Right atrium auricular region (tissue), 2 donors: ENCODE measurements at regions not wholly inside any gene's neighbourhood (a gene's known extent, or its start where the extent isn't known, plus 50 kb on each side); places are given as distances from the start of the nearest gene placed in this dataset.

Experiments used
- DNase-seq: peaks from one replicate; pipeline ENCODE4 v3.0.0-alpha.2; 2019; ENCODE audit warnings: low spot score
- H3K27ac ChIP-seq, 2 donors: fragments of 200-600 bp; sonication (generic); 1 replicate in 1 of 2; 2 replicates in 1 of 2; pipeline ENCODE4 v1.5.1; 2016 to 2019
- H3K27me3 ChIP-seq, 2 donors: fragments of 200-600 bp; sonication (generic); one replicate each; pipeline versions ENCODE4 v1.5.1 to v1.6.0; 2017 to 2019
- H3K36me3 ChIP-seq: fragments of 200-600 bp; sonication (generic); one replicate; pipeline ENCODE4 v1.5.1; 2016
- H3K4me1 ChIP-seq, 2 donors: fragments of 200-600 bp; sonication (generic); one replicate each; pipeline versions ENCODE4 v1.5.1 to v1.6.0; 2017 to 2019
- H3K4me3 ChIP-seq, 2 donors: fragments of 200-600 bp; sonication (generic); 1 replicate in 1 of 2; 2 replicates in 1 of 2; pipeline ENCODE4 v1.5.1; 2017 to 2019; ENCODE audit warnings: mild to moderate bottlenecking in 1 of 2, moderate library complexity in 1 of 2
- H3K9me3 ChIP-seq, 2 donors: fragments of 200-600 bp; sonication (generic); one replicate each; pipeline ENCODE4 v1.5.1; 2019
- CTCF ChIP-seq, 2 donors: fragments of 200-600 bp; sonication (generic); IDR thresholded peaks; one replicate each; pipeline ENCODE4 v1.5.1; 2019; ENCODE audit warnings: antibody characterized with exemption in 2 of 2

DNA sequence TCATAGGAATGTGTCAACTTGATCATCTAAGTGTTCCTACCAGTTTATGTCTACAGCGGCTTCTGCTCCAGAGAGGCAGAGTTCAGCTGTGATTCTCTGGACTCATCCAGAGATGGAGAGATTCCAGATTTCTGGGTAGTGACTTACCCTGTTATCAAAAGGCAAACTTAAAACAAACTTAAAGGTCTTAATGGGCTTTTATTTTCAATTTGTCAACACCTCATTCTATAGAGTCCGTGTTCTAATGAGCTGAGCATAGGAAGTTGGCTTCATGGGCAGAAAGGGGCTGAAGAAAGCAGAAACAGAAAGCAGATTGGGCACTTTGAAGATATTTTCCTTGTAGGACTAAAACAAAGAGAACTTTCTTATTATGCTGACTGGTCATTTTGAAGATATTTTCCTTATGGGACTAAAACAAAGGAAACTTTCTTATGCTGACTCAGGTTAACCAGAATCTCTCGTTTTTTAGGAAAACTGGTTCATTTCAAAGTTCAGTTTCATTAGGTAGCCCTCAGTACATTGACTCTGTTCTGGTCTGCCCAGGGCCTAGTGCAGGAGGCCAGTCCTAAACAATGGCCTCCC is 185.1 kb downstream of the CDH26 start:
- Histone ChIP-seq H3K4me1 (peaks cover 0 to 26% of the 10 kb centered on the region in 2 donors), H3K27ac (no peak overlapping the region)

DNA sequence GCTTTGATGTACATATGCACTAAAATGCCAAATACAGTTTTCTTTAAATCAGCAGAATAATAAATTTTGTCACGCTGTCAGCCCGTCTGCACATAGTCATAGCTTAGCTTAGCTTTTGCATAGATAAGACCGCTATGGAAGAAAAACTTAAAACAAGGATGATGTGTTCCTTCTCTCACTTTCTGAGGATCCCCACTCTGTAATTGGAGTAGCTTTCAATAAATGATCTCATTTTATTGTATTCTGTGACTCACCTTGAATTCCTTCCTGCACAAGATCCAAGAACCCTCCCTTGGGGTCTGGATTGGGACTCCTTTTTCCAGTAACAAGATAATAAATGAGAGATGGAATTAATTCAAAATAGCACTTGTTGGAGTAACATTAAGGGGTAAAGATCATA is 186.2 kb downstream of the CDH26 start:
- Histone ChIP-seq H3K27ac (no peak overlapping the region), H3K27me3 (no peaks in the 10 kb centered on the region), H3K36me3 (no peaks in the 10 kb centered on the region), H3K9me3 (no peaks in the 10 kb centered on the region), H3K4me1 (peaks cover 0 to 20% of the 10 kb centered on the region in 2 donors), H3K4me3 (no peak overlapping the region)
- TF ChIP-seq CTCF (IDR thresholded peaks at IDR 0.05) = no peak
- no peak for DNase-seq

More for the DNA sequence above, 185.1 kb downstream of the CDH26 start:
- no peak for DNase-seq
- no peaks in the 10 kb centered on the region for H3K36me3 ChIP-seq
- no peak for TF ChIP-seq CTCF (IDR thresholded peaks at IDR 0.05)
- no peaks in the 10 kb centered on the region for H3K27me3 ChIP-seq
- H3K4me3 ChIP-seq = no peak overlapping the region
- no peaks in the 10 kb centered on the region for H3K9me3 ChIP-seq

- Histone ChIP-seq H3K36me3 (no peaks in the 10 kb centered on the region), H3K27me3 (no peaks in the 10 kb centered on the region), H3K4me3 (no peak overlapping the region), H3K27ac (no peak overlapping the region), H3K4me1 (peaks cover 0 to 13% of the 10 kb centered on the region in 2 donors), H3K9me3 (no peaks in the 10 kb centered on the region)
- no peak for TF ChIP-seq CTCF (IDR thresholded peaks at IDR 0.05)
- no peak for DNase-seq
Measured at GRCh38 chr20:60144974-60145527, 186.8 kb downstream of the CDH26 start.

GRCh38 chr20:60147004-60147403 is 188.8 kb downstream of the CDH26 start:
- no peak for DNase-seq
- Histone ChIP-seq H3K27ac (no peak overlapping the region), H3K9me3 (no peaks in the 10 kb centered on the region), H3K27me3 (no peaks in the 10 kb centered on the region), H3K36me3 (no peaks in the 10 kb centered on the region), H3K4me1 (peaks cover 0 to 7% of the 10 kb centered on the region in 2 donors), H3K4me3 (no peak overlapping the region)
- TF ChIP-seq CTCF (IDR thresholded peaks at IDR 0.05) = no peak

DNA sequence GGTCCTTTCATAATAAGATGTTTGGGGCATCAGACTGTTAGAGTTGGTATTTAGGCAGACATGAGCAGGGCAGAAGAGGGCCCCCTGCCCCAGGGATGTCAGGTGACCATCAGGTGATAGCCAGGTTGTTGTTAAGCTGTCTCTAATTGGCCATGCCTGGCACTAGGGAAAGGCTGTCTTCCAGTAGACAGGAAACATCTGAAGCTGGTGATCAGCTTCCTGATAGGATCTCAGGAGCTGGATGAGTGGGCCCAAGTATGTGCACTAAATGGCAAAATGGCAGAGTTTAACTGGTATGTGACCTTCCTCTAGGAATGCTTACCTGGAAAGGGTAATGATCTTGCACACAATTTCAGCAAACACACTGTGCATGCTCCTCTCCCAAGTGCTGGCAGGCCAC is 190.7 kb downstream of the CDH26 start:
- Histone ChIP-seq H3K36me3 (no peaks in the 10 kb centered on the region), H3K27me3 (no peaks in the 10 kb centered on the region), H3K9me3 (no peaks in the 10 kb centered on the region), H3K4me3 (no peak overlapping the region), H3K4me1 (no peaks in the 10 kb centered on the region), H3K27ac (no peak overlapping the region)
- no peak for DNase-seq
- TF ChIP-seq CTCF (IDR thresholded peaks at IDR 0.05) = no peak

- no peak for DNase-seq
- H3K4me1 ChIP-seq = no peaks in the 10 kb centered on the region
- H3K27me3 ChIP-seq = no peaks in the 10 kb centered on the region
- H3K36me3 ChIP-seq = no peaks in the 10 kb centered on the region
- peaks cover 0 to 5% of the 10 kb centered on the region in 2 donors for H3K9me3 ChIP-seq
- H3K4me3 ChIP-seq = no peak overlapping the region
- H3K27ac ChIP-seq = no peak overlapping the region
- TF ChIP-seq CTCF (IDR thresholded peaks at IDR 0.05) = no peak
Measured at GRCh38 chr20:60152792-60153191, 194.6 kb downstream of the CDH26 start.
